Astrocyte of the cerebellum (primary cell): ENCODE measurements at regions not wholly inside any gene's neighbourhood (a gene's known extent, or its start where the extent isn't known, plus 50 kb on each side); places are given as distances from the start of the nearest gene placed in this dataset.

Experiments used
- DNase-seq: peaks from one replicate; pipeline ENCODE4 v3.0.0-alpha.2; 2011; ENCODE audit warnings: low read depth
- H3K4me3 ChIP-seq: 2 replicates; pipeline ENCODE4 v1.5.1; 2011; ENCODE audit warnings: mild to moderate bottlenecking, low read depth, low read length, moderate library complexity
- CTCF ChIP-seq: IDR thresholded peaks from 2 replicates; pipeline ENCODE4 v1.5.1; 2012; ENCODE audit warnings: low read length, low read depth, moderate library complexity, mild to moderate bottlenecking; ENCODE audit errors: missing control alignments
- in situ Hi-C: cut with HindIII; loops from 2 replicates; pipeline ENCODE4 v1.10.0; 2017; ENCODE audit warnings: low sequenced_read_pairs

GRCh38 chr10:10362800-10363199 lies 654.9 kb upstream of the CELF2 start:
- no peak for TF ChIP-seq CTCF
- in situ Hi-C loops = no loop called here
- DNase-seq = no peak
- H3K4me3 ChIP-seq = no peak overlapping the region

GRCh38 chr10:10363217-10363616 lies 654.5 kb upstream of the CELF2 start:
- no peak overlapping the region for H3K4me3 ChIP-seq
- DNase-seq = no peak
- in situ Hi-C loops = no loop called here
- TF ChIP-seq CTCF = no peak

GRCh38 chr10:10364902-10365301 lies 652.8 kb upstream of the CELF2 start:
- no peak overlapping the region for H3K4me3 ChIP-seq
- no peak for DNase-seq
- no peak for TF ChIP-seq CTCF
- in situ Hi-C loops = no loop called here

GRCh38 chr10:10365676-10366075 lies 652.0 kb upstream of the CELF2 start:
- TF ChIP-seq CTCF = no peak
- DNase-seq = no peak
- H3K4me3 ChIP-seq = no peak overlapping the region
- in situ Hi-C loops = no loop called here

GRCh38 chr10:10366836-10367235 lies 650.8 kb upstream of the CELF2 start:
- in situ Hi-C loops = no loop called here
- TF ChIP-seq CTCF = no peak

GRCh38 chr10:10367264-10367663 lies 650.4 kb upstream of the CELF2 start:
- no peak for DNase-seq
- in situ Hi-C loops = no loop called here
- TF ChIP-seq CTCF = no peak
- no peak overlapping the region for H3K4me3 ChIP-seq

More at GRCh38 chr10:10366836-10367235, 650.8 kb upstream of the CELF2 start:
- no peak overlapping the region for H3K4me3 ChIP-seq
- DNase-seq = no peak

- in situ Hi-C loops = no loop called here
- TF ChIP-seq CTCF = no peak
Measured at GRCh38 chr10:10368951-10369576, 648.6 kb upstream of the CELF2 start.

More at GRCh38 chr10:10368951-10369576, 648.6 kb upstream of the CELF2 start:
- DNase-seq = no peak
- H3K4me3 ChIP-seq = no peak overlapping the region
